ENCODE measurements at regions not wholly inside any gene's neighbourhood (a gene's known extent, or its start where the extent isn't known, plus 50 kb on each side); places are given as distances from the start of the nearest gene placed in this dataset.
"Not testable (repeated sequence)": the region's sequence is repeated elsewhere in the genome, so short reads cannot be mapped to it uniquely, and the experiment has no call there.

- no peak for DNase-seq
These were observed 290.6 kb upstream of the ADCY2 start for GRCh38 chr5:7105358-7105757.

GRCh38 chr5:7117961-7118360 is 278.0 kb upstream of the ADCY2 start:
- no peak for DNase-seq

GRCh38 chr5:7131680-7132079 is 264.3 kb upstream of the ADCY2 start:
- no peak for DNase-seq

GRCh38 chr5:7146886-7147285 is 249.1 kb upstream of the ADCY2 start:
- no peak for DNase-seq

- no peak for DNase-seq
These were observed 238.9 kb upstream of the ADCY2 start for GRCh38 chr5:7157083-7157482.

GRCh38 chr5:7169240-7169878 is 226.6 kb upstream of the ADCY2 start:
- no peak for DNase-seq

- DNase-seq: not testable (repeated sequence)
These were observed 225.2 kb upstream of the ADCY2 start for GRCh38 chr5:7170785-7171184.

- DNase-seq: no peak
These were observed 216.6 kb upstream of the ADCY2 start for GRCh38 chr5:7179364-7179763.

- no peak for DNase-seq
These were observed 214.1 kb upstream of the ADCY2 start for GRCh38 chr5:7181841-7182240.

- no peak for DNase-seq
These were observed 210.2 kb upstream of the ADCY2 start for GRCh38 chr5:7185742-7186141.

GRCh38 chr5:7186818-7187217 is 209.1 kb upstream of the ADCY2 start:
- DNase-seq: no peak

GRCh38 chr5:7190712-7191250 is 205.2 kb upstream of the ADCY2 start:
- DNase-seq: no peak

- no peak for DNase-seq
These were observed 203.9 kb upstream of the ADCY2 start for GRCh38 chr5:7192016-7192415.

GRCh38 chr5:7202846-7203245 is 193.1 kb upstream of the ADCY2 start:
- DNase-seq: no peak

- DNase-seq: no peak
These were observed 188.0 kb upstream of the ADCY2 start for GRCh38 chr5:7207979-7208378.

- DNase-seq: no peak
These were observed 187.0 kb upstream of the ADCY2 start for GRCh38 chr5:7208938-7209337.

- DNase-seq: no peak
These were observed 186.3 kb upstream of the ADCY2 start for GRCh38 chr5:7209658-7210057.

GRCh38 chr5:7210549-7210948 is 185.4 kb upstream of the ADCY2 start:
- DNase-seq: no peak

- no peak for DNase-seq
These were observed 182.4 kb upstream of the ADCY2 start for GRCh38 chr5:7213525-7213924.

- no peak for DNase-seq
These were observed 181.0 kb upstream of the ADCY2 start for GRCh38 chr5:7214906-7215416.

GRCh38 chr5:7218141-7218540 is 177.8 kb upstream of the ADCY2 start:
- no peak for DNase-seq

GRCh38 chr5:7220156-7220555 is 175.8 kb upstream of the ADCY2 start:
- DNase-seq: no peak

GRCh38 chr5:7221041-7221440 is 174.9 kb upstream of the ADCY2 start:
- no peak for DNase-seq

- no peak for DNase-seq
These were observed 170.1 kb upstream of the ADCY2 start for GRCh38 chr5:7225826-7226225.

- DNase-seq: no peak
These were observed 153.7 kb upstream of the ADCY2 start for GRCh38 chr5:7242118-7242710.
